ENCODE measurements at regions not wholly inside any gene's neighbourhood (a gene's known extent, or its start where the extent isn't known, plus 50 kb on each side); places are given as distances from the start of the nearest gene placed in this dataset.

DNA sequence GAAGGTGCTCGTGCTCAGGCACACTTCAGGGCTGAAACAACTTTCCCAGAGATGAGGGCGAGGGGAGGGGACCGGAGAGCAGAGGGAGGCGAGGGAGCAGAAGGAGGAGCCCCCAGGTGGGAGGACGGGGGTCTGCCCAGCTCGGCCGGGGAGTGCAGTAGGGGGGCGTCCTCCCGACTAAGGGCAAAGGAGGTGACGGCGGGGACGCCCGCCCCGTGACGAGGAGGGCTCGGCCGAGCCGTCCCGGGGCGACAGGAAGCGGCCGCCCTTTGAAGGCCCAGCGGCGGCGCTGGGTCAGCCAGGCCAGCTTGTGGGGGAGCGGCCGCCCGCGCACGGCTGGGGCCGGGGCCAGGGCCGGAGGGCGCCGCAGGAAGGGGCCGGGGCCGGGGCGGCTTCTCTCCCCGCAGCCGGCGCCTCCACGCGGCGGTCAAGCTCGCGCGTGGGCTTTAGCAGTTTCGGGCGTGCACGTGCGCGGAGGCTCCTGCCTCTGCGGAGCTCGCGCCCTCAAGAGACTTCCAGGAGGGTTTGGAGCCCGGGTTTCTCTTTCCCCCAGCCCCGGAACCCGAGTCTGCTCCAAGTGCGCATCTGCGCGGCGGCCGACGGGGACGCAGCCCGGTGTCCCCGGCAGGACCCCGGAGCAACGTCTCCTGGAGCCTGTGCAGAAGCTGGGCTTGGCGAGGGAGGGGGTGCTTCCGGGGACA, 100.8 kb upstream of the SLC45A1 start:
- Mint-ChIP-seq H3K9me3 (ENCODE audit: unreplicated experiment) (no peaks in the 10 kb centered on the region), H3K36me3 (ENCODE audit: low read depth, unreplicated experiment) (peaks cover 4% of the 10 kb centered on the region), H3K4me1 (ENCODE audit: unreplicated experiment) (peaks cover 10% of the 10 kb centered on the region), H3K27me3 (ENCODE audit: unreplicated experiment) (peaks cover 11% of the 10 kb centered on the region), H3K4me3 (ENCODE audit: unreplicated experiment) (peak overlapping the region; percentile 63), H3K27ac (ENCODE audit: unreplicated experiment) (no peak overlapping the region)
- DNase-seq (ENCODE audit: low spot score), result peak; percentile 39
- TF ChIP-seq, protein P1, sequence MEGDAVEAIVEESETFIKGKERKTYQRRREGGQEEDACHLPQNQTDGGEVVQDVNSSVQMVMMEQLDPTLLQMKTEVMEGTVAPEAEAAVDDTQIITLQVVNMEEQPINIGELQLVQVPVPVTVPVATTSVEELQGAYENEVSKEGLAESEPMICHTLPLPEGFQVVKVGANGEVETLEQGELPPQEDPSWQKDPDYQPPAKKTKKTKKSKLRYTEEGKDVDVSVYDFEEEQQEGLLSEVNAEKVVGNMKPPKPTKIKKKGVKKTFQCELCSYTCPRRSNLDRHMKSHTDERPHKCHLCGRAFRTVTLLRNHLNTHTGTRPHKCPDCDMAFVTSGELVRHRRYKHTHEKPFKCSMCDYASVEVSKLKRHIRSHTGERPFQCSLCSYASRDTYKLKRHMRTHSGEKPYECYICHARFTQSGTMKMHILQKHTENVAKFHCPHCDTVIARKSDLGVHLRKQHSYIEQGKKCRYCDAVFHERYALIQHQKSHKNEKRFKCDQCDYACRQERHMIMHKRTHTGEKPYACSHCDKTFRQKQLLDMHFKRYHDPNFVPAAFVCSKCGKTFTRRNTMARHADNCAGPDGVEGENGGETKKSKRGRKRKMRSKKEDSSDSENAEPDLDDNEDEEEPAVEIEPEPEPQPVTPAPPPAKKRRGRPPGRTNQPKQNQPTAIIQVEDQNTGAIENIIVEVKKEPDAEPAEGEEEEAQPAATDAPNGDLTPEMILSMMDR (IDR thresholded peaks at IDR 0.05; ENCODE audit: unreplicated experiment), result no peak

DNA sequence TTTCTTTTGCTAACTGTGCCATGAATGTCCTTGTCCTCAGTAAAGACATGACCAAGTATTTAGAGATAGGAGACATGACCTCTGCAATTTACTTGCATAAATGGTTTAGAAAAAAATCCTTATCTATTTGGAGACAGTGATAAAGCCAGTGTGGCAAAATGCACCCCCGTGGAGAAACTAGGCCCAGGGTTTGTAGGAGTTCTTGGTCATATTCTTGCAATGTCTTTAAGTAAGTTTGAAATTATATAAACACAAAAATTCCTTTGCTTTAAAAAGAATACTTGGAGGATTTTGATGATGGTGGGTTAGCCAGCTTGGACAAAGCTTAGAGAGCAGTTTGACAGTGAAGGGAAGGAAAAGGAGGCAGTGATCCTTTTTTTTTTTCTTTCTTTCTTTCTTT, 101.9 kb upstream of the SLC45A1 start:
- H3K36me3 Mint-ChIP-seq (ENCODE audit: low read depth, unreplicated experiment), result peaks cover 4% of the 10 kb centered on the region
- no peak overlapping the region for H3K27ac Mint-ChIP-seq (ENCODE audit: unreplicated experiment)
- DNase-seq (ENCODE audit: low spot score), result no peak
- no peak overlapping the region for H3K4me3 Mint-ChIP-seq (ENCODE audit: unreplicated experiment)
- peaks cover 10% of the 10 kb centered on the region for H3K4me1 Mint-ChIP-seq (ENCODE audit: unreplicated experiment)
- TF ChIP-seq, protein P1 (IDR thresholded peaks at IDR 0.05; ENCODE audit: unreplicated experiment), result no peak
- H3K9me3 Mint-ChIP-seq (ENCODE audit: unreplicated experiment), result no peaks in the 10 kb centered on the region
- H3K27me3 Mint-ChIP-seq (ENCODE audit: unreplicated experiment), result peaks cover 16% of the 10 kb centered on the region

DNA sequence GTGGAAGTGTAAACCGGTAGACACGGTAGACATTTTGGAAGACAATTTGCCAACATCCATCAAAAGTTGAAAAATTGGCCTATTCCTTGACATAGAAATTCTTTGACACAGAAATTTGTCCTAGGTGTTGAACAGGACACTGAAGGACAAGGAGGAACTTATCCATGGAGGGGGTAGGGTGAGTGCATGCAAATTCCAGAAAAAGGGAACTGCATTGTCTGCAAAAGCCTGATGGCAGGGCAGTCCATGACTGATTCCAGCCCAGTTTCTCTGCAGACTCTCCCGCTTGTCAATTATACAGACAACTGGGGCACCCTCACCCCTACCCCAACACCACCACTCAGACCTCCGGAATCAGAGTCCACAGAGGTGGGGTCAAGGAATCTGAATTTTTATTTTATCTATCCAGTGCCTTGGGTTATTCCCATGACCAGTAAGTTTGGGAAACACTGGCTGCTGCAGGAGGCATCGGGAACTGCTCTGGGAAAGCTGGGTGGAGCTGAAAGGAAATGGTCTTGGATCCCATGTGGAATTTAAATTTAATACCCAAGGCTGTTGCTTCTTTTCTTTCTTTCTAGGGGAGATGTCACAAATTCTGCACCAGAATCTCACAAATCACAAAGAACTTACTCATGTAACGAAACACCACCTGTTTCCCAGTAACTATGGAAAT, 103.3 kb upstream of the SLC45A1 start:
- Mint-ChIP-seq H3K36me3 (ENCODE audit: low read depth, unreplicated experiment) (peaks cover 4% of the 10 kb centered on the region), H3K27me3 (ENCODE audit: unreplicated experiment) (peaks cover 16% of the 10 kb centered on the region), H3K27ac (ENCODE audit: unreplicated experiment) (no peak overlapping the region), H3K4me1 (ENCODE audit: unreplicated experiment) (peaks cover 10% of the 10 kb centered on the region), H3K9me3 (ENCODE audit: unreplicated experiment) (no peaks in the 10 kb centered on the region), H3K4me3 (ENCODE audit: unreplicated experiment) (no peak overlapping the region)
- no peak for DNase-seq (ENCODE audit: low spot score)
- TF ChIP-seq, protein P1 (IDR thresholded peaks at IDR 0.05; ENCODE audit: unreplicated experiment), result no peak

DNA sequence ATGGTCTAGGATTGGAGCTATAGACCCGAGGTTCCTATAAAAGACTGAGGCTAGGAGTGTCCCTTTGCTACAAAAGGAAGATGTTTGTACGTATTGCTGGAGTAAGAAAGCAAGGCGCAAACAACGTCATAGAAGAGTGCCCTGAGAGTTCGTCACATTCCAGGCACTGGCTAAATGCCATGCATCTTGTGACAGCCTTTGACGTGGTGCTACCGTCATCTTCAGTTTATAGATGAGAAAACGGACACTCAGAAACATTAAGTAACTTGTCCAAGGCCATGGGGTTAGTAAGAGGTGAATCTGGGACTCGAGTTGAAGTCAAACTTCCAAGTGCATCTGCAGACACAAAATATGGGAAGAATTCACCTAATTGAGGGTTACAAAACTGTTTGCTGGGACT, 104.2 kb upstream of the SLC45A1 start:
- Mint-ChIP-seq H3K27me3 (ENCODE audit: unreplicated experiment) (peaks cover 16% of the 10 kb centered on the region), H3K27ac (ENCODE audit: unreplicated experiment) (no peak overlapping the region), H3K36me3 (ENCODE audit: low read depth, unreplicated experiment) (peaks cover 4% of the 10 kb centered on the region), H3K4me1 (ENCODE audit: unreplicated experiment) (peaks cover 10% of the 10 kb centered on the region), H3K4me3 (ENCODE audit: unreplicated experiment) (no peak overlapping the region), H3K9me3 (ENCODE audit: unreplicated experiment) (no peaks in the 10 kb centered on the region)
- DNase-seq (ENCODE audit: low spot score), result no peak
- TF ChIP-seq, protein P1 (IDR thresholded peaks at IDR 0.05; ENCODE audit: unreplicated experiment), result no peak

DNA sequence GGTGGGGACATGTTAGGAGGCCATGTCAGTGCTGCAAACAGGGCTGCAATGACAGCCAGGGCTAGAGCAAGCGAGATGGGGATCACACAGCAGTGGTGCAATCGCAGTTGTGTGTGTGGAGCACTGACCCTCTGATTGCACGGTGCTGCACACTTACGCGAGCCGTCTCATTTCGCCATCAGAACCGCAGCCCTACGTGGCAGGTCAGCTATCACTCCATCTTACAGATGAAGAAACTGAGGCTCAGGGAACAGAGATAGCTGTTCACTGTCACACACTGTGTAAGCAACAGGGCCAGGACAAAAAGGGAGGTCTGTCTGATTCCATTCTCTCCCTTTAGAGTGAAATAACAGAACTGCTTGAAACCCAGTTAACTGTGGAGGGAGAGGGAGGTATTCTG, 104.8 kb upstream of the SLC45A1 start:
- Mint-ChIP-seq H3K4me1 (ENCODE audit: unreplicated experiment) (peaks cover 10% of the 10 kb centered on the region), H3K36me3 (ENCODE audit: low read depth, unreplicated experiment) (peaks cover 4% of the 10 kb centered on the region), H3K4me3 (ENCODE audit: unreplicated experiment) (no peak overlapping the region), H3K27ac (ENCODE audit: unreplicated experiment) (no peak overlapping the region), H3K27me3 (ENCODE audit: unreplicated experiment) (peaks cover 16% of the 10 kb centered on the region), H3K9me3 (ENCODE audit: unreplicated experiment) (no peaks in the 10 kb centered on the region)
- DNase-seq (ENCODE audit: low spot score), result no peak
- TF ChIP-seq, protein P1 (IDR thresholded peaks at IDR 0.05; ENCODE audit: unreplicated experiment), result no peak

All from endothelial cell (in vitro differentiated cells).